Neutrophil (primary cell): ENCODE measurements at regions not wholly inside any gene's neighbourhood (a gene's known extent, or its start where the extent isn't known, plus 50 kb on each side); places are given as distances from the start of the nearest gene placed in this dataset.

Experiments used
- H3K27ac ChIP-seq: fragments of 200-600 bp; sonication (generic); 2 replicates; pipeline ENCODE4 v1.5.1; 2016; ENCODE audit warnings: mild to moderate bottlenecking, moderate library complexity
- H3K27me3 ChIP-seq: fragments of 200-600 bp; sonication (generic); 2 replicates; pipeline ENCODE4 v1.6.0; 2016; ENCODE audit warnings: mild to moderate bottlenecking
- H3K36me3 ChIP-seq: fragments of 200-600 bp; sonication (generic); 2 replicates; pipeline ENCODE4 v1.5.1; 2017
- H3K4me1 ChIP-seq, 2 experiments: fragments of 200-600 bp in 1 of 2; sonication (generic) in 1 of 2; 1 replicate in 1 of 2; 2 replicates in 1 of 2; pipeline versions ENCODE4 v1.5.1 to v1.6.1; 2013 to 2016; ENCODE audit warnings: low read depth in 1 of 2, low read length in 1 of 2, mild to moderate bottlenecking in 1 of 2, moderate library complexity in 1 of 2; ENCODE audit not compliant: control insufficient read depth in 1 of 2, insufficient read depth in 1 of 2
- H3K4me3 ChIP-seq, 2 experiments: fragments of 200-600 bp in 1 of 2; sonication (generic) in 1 of 2; 1 replicate in 1 of 2; 2 replicates in 1 of 2; pipeline ENCODE4 v1.5.1; 2013 to 2016; ENCODE audit warnings: low read depth in 1 of 2, low read length in 1 of 2, mild to moderate bottlenecking in 1 of 2, moderate library complexity in 1 of 2
- H3K9me3 ChIP-seq: fragments of 200-600 bp; sonication (generic); 2 replicates; pipeline ENCODE4 v1.5.1; 2016
- TF ChIP-seq, protein P1 (sequence below): fragments of 200-600 bp; sonication (generic); IDR thresholded peaks from 2 replicates; pipeline ENCODE4 v1.5.1; 2016; ENCODE audit warnings: antibody characterized with exemption

DNA sequence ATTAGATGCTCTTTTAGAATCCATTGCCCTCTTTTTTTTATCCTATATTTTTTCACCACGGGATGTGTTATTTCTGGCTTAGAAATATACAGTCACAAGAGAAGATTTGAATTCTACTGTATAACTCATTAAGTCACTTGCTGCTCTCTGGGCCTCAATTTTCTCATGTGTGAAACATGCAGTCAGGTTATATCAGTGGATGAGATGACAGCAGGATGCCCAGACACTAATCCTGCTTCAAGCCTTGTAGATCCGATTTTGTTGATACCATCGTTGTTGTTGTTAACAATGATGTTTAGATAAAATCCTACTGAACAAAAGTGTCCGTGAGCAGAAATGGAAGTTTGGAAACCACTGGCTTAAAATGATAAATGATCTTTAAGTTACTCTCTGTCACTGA is 421.9 kb upstream of the DMAC1 start:
- no peaks in the 10 kb centered on the region for H3K36me3 ChIP-seq
- H3K9me3 ChIP-seq: no peaks in the 10 kb centered on the region
- no peak overlapping the region for H3K4me3 ChIP-seq
- H3K27me3 ChIP-seq: no peaks in the 10 kb centered on the region
- no peak overlapping the region for H3K27ac ChIP-seq
- TF ChIP-seq, protein P1, sequence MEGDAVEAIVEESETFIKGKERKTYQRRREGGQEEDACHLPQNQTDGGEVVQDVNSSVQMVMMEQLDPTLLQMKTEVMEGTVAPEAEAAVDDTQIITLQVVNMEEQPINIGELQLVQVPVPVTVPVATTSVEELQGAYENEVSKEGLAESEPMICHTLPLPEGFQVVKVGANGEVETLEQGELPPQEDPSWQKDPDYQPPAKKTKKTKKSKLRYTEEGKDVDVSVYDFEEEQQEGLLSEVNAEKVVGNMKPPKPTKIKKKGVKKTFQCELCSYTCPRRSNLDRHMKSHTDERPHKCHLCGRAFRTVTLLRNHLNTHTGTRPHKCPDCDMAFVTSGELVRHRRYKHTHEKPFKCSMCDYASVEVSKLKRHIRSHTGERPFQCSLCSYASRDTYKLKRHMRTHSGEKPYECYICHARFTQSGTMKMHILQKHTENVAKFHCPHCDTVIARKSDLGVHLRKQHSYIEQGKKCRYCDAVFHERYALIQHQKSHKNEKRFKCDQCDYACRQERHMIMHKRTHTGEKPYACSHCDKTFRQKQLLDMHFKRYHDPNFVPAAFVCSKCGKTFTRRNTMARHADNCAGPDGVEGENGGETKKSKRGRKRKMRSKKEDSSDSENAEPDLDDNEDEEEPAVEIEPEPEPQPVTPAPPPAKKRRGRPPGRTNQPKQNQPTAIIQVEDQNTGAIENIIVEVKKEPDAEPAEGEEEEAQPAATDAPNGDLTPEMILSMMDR: no peak
- H3K4me1 ChIP-seq: no peaks in the 10 kb centered on the region

DNA sequence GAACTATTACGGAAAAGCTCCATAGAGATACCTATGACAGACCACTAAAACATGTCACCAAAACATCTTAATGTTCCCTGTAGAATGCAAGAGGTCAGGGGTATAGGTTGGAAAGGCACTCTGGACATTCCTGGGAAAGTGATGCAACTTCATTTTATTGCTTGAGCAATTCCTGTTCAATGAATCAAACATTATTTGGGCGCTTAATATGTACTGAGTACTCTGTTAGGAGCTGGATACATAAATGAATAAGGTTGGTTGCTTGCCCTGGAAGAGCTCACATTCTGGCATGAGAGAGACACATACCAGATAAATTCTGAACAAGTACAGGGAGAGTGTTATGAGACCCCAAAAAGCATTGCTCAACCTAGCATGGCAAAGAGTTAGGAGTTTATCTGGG is 408.9 kb upstream of the DMAC1 start:
- Histone ChIP-seq H3K27ac (no peak overlapping the region), H3K4me1 (no peaks in the 10 kb centered on the region), H3K4me3 (no peak overlapping the region), H3K27me3 (no peaks in the 10 kb centered on the region), H3K9me3 (no peaks in the 10 kb centered on the region), H3K36me3 (no peaks in the 10 kb centered on the region)
- TF ChIP-seq, protein P1: no peak

DNA sequence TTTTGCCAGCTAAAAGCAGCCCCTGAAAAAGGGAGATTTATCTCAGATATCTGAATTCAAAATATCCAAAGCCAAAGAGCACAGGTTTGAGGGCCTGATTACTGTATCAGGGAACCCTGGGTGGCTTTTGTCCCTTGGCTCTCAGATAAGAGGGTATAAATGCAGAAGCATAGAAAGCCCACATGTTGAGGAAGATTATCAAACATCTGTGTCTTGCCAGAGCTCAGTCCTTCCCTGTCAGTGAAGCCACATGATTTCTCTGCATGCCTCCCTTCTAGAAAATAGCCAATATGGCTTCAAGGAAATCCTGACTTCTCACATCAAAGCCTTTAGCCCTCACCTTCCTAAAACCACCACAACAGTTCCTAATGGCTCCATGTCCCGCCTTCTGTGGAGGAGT is 408.0 kb upstream of the DMAC1 start:
- Histone ChIP-seq H3K27ac (no peak overlapping the region), H3K9me3 (no peaks in the 10 kb centered on the region), H3K36me3 (no peaks in the 10 kb centered on the region), H3K27me3 (no peaks in the 10 kb centered on the region), H3K4me3 (no peak overlapping the region), H3K4me1 (no peaks in the 10 kb centered on the region)
- TF ChIP-seq, protein P1: no peak

DNA sequence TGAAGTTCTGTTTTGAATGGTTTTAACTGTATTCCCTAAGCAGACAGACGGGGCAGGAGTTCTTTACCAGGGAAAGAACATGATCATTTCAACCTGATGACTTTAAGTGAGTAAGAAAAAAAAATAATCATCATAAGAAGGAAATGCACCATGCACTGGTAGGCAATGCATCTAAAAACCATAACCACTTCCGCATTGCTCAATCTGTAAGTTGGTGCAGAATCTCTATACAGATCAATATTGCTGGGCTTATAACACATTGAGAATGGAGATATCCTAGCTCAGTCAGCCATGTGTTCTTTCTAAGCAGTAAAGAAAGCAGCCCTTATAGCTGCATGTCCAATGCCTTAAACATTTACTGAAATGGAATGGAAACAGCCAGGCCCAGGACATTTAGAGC is 407.1 kb upstream of the DMAC1 start:
- Histone ChIP-seq H3K36me3 (no peaks in the 10 kb centered on the region), H3K4me1 (no peaks in the 10 kb centered on the region), H3K27me3 (no peaks in the 10 kb centered on the region), H3K27ac (no peak overlapping the region), H3K4me3 (no peak overlapping the region), H3K9me3 (no peaks in the 10 kb centered on the region)
- TF ChIP-seq, protein P1: no peak

DNA sequence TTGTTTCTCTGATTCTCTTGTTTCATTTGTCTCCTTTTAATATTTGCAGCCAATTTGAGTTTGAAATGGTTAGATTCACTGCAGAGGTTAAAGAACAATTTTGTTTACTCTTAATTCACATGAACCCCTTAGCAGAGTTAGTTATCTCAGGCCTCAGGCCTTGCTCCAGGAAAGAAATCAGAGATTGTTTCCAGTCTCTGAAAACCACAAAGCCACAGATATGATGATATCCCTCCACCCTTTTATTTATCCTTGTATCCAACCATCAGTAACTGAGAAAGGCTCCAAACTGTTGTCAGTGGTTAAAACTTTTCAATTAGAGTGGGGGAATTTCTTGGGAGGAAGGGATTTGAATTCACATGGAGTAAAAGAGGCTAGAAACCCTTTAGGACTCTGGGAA is 406.0 kb upstream of the DMAC1 start:
- TF ChIP-seq, protein P1: no peak
- Histone ChIP-seq H3K27ac (no peak overlapping the region), H3K9me3 (no peaks in the 10 kb centered on the region), H3K27me3 (no peaks in the 10 kb centered on the region), H3K4me3 (no peak overlapping the region), H3K4me1 (no peaks in the 10 kb centered on the region), H3K36me3 (no peaks in the 10 kb centered on the region)

DNA sequence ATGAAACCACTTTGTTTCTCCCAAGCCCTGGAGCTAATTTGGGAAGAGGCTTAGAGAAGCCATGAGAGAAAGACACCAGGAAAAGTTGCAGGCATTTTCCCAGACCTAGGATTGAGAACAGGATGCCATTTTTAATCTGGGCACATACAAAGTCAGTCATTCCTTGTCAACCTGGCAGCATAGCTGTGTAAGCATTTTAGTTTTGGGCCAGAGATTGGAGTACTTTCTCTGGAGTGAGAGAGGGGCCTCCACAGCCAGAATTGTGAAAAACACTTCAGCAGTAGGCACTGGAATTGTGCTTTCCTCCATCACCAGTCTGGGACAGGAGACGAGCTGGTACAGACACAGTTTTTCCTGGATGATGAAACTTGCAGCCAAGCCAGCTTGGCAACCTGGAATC is 390.3 kb upstream of the DMAC1 start:
- Histone ChIP-seq H3K36me3 (no peaks in the 10 kb centered on the region), H3K27ac (no peak overlapping the region), H3K4me1 (no peaks in the 10 kb centered on the region), H3K27me3 (no peaks in the 10 kb centered on the region), H3K4me3 (no peak overlapping the region), H3K9me3 (no peaks in the 10 kb centered on the region)
- TF ChIP-seq, protein P1: no peak
